GM10266 (cell line): ENCODE measurements at regions not wholly inside any gene's neighbourhood (a gene's known extent, or its start where the extent isn't known, plus 50 kb on each side); places are given as distances from the start of the nearest gene placed in this dataset.

Experiments
- DNase-seq: peaks from one replicate; pipeline ENCODE4 v3.0.0; 2012; ENCODE audit errors: extremely low spot score
- TF ChIP-seq, protein P1 (sequence below): IDR thresholded peaks from 2 replicates; pipeline ENCODE4 v1.5.1; 2012; ENCODE audit warnings: mild to moderate bottlenecking, low read depth; ENCODE audit not compliant: control insufficient read depth, insufficient read depth; ENCODE audit errors: missing control alignments

DNA sequence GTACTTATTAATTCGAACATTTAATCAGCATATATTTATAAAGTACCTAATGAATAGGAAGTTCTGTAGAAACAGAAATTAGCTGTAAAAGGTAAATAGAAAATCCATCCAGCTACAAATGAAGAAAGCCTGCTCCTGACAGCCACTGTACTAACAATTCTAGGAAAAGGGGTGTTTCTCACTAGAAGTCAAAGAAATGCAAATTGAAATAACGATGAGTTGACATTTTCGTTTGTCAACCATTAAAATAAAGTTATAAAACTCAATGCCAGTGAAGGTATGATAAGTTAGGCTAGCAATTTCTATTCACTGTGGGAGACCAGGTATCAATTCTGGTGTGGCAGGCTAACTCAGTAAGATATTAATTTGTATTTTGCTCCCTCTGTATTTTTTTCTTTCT lies 198.0 kb downstream of the ARL4C start:
- no peak for DNase-seq
- TF ChIP-seq, protein P1, sequence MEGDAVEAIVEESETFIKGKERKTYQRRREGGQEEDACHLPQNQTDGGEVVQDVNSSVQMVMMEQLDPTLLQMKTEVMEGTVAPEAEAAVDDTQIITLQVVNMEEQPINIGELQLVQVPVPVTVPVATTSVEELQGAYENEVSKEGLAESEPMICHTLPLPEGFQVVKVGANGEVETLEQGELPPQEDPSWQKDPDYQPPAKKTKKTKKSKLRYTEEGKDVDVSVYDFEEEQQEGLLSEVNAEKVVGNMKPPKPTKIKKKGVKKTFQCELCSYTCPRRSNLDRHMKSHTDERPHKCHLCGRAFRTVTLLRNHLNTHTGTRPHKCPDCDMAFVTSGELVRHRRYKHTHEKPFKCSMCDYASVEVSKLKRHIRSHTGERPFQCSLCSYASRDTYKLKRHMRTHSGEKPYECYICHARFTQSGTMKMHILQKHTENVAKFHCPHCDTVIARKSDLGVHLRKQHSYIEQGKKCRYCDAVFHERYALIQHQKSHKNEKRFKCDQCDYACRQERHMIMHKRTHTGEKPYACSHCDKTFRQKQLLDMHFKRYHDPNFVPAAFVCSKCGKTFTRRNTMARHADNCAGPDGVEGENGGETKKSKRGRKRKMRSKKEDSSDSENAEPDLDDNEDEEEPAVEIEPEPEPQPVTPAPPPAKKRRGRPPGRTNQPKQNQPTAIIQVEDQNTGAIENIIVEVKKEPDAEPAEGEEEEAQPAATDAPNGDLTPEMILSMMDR = no peak

DNA sequence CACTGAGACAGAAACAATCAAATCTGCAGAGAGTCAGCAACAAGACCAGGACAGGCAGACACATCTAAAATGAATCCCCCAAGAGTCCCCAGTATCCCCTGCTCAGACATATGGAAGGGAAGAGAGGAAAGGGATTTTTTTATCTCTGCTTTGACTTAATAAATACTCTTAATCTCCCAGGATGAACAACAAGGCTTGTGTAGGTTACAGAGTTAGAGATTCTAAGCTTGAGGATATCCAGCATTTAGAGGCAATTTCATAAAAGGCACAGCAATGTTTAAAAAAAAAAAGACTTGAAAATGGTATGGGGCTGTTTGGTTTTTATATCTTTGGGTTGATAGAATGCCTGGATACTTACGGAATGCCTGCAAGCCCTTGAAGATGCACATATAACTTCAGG lies 199.9 kb downstream of the ARL4C start:
- DNase-seq = no peak
- TF ChIP-seq, protein P1 = no peak

DNA sequence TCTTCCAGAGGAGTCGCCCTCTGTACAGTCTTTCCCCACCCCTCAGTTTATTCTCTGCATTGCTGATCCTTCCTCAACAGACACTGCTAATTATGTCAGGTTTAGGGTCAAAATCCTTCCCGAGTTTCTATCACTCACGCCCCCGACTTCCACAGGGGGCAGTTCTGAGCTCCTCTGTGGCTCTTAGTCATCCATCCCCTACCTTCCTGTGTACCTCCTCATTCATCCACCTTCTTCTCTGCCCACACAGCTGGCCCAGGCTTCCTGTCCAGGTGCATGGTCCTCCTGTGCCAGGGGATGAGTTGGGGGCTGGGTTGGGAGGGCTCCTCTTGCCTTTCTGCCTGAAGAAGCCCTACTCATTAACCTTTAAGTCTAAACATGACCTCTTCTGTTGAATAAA lies 202.9 kb downstream of the ARL4C start:
- TF ChIP-seq, protein P1 = no peak

DNA sequence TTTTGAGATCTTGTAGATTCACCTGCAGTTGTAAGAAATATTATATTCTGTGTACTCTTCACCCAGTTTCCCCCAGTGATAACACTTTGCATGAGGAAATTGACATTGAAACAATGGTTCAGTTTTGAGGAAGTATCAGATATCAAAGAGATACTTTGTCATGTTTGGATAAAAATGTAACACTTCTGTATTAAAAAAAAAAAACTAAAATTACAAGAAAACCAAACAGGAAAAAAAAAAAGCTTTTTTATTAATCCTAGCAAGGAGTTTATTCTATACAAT lies 204.0 kb downstream of the ARL4C start:
- no peak for DNase-seq
- TF ChIP-seq, protein P1 = no peak

More for the DNA sequence above, 202.9 kb downstream of the ARL4C start:
- no peak for DNase-seq

DNA sequence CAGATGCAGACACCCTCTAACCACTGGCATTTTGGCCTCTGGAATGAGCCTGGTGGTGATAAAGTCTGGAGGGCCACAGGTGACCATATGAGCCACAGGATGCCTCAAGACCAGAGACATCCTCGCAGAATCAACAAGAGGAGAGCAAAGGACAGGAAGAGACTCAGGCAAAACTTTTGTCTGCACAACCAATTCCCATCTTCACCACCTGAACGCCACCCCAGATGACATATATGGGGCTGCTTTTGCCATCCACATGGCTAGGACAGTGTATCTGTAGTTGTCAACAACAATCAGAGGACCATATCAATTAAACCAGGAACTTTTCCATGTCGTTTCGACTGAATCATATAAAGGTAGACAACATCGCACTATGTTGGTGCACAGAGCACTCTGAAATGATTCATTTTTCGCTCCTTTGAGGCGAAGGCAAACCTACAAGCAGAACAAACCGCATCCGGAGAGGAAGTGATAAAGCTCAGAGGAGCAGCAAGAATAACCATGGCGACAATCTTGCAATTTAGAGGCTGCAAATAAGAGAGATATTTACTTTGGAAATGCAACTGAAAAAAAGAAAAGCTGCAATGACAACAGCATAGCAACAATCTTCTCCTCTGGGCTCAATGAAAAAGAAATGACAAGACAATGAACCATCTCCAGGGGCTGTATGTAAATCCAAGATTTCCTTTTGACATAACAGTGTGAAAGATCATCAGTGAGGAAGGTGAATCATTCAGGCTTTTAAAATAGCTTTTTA lies 204.5 kb downstream of the ARL4C start:
- TF ChIP-seq, protein P1 = no peak
- peak; percentile 49 for DNase-seq

DNA sequence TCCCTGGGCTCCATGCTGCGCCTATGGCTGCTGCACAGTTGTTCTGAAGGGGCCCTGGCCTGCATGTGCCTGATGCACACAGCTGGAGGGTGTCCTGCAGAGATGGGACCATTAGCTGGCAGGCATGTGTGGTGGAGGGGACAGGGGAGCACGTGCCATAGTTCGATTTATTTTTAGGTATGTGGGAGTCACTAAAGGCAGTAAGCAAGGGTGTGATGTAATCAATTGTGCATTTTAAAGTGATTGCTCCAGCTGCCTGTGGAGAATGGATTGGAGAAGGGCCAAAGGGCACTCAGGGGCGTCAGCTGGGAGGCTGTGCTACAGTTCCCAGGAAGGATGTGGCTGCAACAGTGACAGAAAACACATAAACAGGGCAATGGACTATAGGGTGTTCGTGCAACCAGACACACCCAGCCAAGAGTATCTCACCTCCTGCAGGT lies 205.1 kb downstream of the ARL4C start:
- TF ChIP-seq, protein P1 = no peak
- DNase-seq = no peak

DNA sequence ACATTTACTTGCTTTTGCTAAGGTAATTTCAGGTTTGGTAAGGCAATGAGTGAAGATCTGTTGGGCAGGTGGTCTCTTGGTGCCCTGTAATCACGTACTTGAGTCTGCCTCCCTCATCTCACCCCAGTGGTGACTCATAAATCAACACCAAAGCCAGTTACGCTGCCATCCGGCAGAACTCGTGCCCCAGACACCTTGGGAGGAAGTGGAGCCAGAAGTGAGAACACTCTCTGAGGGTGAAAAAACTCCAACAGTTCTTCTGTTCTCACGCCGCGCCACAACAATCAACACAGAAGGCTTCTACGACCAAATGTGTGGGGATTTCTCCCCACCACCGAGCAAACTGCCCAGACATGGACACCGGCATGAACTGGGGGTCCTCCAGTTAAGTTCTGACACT lies 206.2 kb downstream of the ARL4C start:
- TF ChIP-seq, protein P1 = no peak
- DNase-seq = peak; percentile 41
